Adipose tissue (tissue), 3 donors: ENCODE measurements at regions not wholly inside any gene's neighbourhood (a gene's known extent, or its start where the extent isn't known, plus 50 kb on each side); places are given as distances from the start of the nearest gene placed in this dataset.
"Not testable (repeated sequence)": the region's sequence is repeated elsewhere in the genome, so short reads cannot be mapped to it uniquely, and the experiment has no call there.

Source experiments
- H3K27ac ChIP-seq: one replicate; pipeline ENCODE4 v1.5.1; 2013; ENCODE audit warnings: low read depth, low read length
- WGBS, 3 donors: extraction: QIAGEN DNeasy Blood & Tissue Kit; methylation state at CpG; one replicate each; pipeline ENCODE4 v1.1.7; 2013; 5-methylcytosine and 5-hydroxymethylcytosine counted together
- donor health status: healthy with polysubstance abuse.
- donor health status: Bipolar disorder and iron deficiency.
- donor health status: healthy.

DNA sequence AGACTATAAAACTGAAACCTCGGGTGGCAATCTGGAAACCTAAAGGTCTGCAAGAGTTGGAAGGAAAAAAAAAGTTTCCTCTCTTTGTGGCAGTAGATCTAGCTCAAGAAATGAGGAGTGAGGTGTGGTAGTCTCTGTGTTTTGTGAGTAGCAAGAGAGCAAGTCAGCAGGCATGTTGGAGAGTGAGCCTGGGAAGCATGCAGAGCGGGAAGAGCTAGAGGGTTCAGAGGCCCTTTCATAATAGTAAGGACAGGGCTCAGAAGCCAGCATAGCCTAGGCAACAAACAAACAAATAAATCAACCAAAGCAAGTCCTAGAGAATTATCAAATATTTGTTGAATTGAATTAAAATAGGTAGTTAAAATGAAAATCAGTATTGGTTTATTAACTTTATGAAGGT is 189.7 kb upstream of the CBLB start:
- no peak overlapping the region for H3K27ac ChIP-seq
- 65 to 81% (median 74%) methylated on average over 2 of the region's 2 CpGs for WGBS, 3 donors

DNA sequence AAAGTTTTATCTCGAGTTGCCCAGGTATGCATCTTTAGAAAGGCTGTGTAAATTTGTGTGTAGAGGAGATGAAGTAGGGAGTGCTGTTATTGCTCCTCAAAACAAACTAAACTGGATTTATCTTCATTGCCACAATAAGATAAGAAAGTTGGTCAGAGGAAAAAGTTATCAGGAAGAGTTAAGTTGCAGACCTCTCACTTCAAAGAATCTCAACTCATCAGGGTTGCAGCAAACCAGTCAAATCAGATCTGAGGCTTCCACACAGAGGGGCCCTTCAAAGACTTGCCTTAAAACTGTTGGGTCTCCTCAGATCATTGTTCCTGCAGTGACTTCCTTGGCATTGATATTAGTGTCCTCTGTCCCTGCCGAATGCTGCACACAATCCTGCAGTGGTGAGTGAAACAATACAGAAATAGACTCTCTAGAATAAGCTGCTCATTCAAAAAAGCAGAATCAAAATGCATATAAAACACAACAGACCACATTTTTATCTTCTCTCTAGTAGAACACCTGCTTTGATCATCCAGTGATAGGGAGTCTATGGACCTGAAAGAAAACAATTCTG is 191.2 kb upstream of the CBLB start:
- whole genome bisulfite sequencing, 3 donors, result 27 to 72% (median 69%) methylated on average over 2 of the region's 2 CpGs
- no peak overlapping the region for H3K27ac ChIP-seq

DNA sequence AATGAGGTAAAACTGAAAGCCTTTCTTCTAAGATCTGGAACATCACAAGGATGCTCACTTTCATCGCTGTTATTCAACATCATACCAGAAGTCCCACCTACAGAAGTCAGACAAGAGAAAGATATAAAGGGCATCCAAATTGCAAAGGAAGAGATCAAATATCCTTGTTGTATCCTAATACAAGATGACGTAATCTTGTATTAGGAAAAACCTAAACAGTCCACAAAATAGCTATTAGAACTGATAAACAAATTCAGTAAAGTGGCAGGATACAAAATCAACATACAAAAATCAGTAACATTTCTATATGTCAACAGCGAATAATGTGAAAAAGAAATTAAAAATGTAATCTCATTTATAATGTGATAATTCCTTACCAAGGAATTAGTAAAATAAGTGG is 195.1 kb upstream of the CBLB start:
- WGBS, 3 donors, result 90 to 98% (median 97%) methylated on average over 3 of the region's 3 CpGs
- no peak overlapping the region for H3K27ac ChIP-seq

DNA sequence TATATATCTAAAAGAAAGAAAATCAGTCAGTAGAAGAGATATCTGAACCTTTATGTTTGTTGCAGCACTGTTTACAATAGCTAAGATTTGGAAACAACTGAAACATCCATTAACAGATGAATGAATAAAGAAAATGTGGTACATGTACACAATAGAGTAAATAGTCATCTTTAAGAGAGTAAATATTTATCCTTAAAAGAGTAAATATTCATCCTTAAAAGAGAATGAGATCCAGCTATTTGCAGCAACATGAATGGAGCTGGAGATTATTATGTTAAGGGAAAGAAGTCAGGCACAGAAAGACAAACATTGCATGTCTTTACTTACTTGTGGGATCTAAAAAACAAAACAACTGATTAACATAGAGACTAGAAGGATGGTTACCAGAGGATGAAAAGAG is 197.0 kb upstream of the CBLB start:
- H3K27ac ChIP-seq, result no peak overlapping the region

DNA sequence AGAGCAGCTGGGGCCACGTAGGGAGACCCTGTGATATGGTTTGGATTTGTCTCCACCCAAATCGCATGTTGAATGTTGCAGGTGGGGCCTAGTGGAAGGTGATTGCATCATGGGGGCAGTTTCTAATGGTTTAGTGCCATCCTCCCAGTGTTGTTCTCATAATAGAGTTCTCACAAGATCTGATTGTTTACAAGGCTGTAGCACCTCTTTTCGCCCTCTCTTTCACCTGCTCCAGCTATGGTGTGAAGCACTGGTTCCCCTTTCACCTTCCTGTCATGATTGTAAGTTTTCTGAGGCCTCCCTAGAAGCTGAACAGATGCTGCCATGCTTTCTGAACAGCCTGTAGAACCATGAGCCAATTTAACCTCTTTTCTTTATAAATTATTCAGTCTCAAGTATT is 198.9 kb upstream of the CBLB start:
- 64 to 94% (median 93%) methylated on average over 3 of the region's 3 CpGs for WGBS, 3 donors
- no peak overlapping the region for H3K27ac ChIP-seq

DNA sequence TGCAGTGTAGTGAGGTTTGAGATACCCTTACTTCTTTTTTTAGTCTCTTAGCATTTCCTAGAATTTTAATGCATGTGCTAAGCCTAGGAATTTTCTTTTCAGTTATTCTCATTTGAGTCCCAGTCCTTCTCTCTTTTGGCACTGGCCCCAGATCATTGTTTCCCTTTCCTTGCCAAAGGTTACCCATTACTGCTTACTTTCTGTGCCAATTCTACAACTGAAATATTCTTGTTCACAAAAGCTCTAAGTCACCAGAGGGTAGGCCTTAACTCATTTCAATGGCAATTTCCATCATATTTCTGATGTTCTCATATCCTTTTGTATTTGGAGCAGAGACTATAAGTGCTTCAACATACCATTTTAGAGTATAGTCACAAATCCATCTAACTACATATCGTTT is 199.6 kb upstream of the CBLB start:
- no peak overlapping the region for H3K27ac ChIP-seq
- 41 to 51% (median 49%) methylated on average over 1 of the region's 1 CpG for WGBS, 3 donors

DNA sequence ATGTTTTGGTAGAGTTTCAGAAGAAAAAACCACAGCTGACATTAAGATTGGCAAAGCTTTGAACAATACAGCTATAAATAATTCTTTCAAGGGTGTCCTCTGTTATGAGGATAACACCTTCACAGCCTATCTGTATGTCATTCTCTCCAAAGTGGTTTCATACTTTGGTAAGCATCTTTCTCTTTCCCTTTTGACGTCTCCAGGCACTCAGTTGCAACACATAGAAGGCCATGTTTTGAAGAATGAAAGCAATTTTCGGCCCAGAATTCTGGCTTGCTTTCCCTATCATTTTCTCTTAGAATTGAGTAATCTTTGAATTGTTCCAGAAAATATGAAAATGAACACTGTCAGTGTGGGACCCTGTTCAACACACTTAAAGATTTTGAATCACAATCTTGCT is 200.0 kb upstream of the CBLB start:
- WGBS, 3 donors, result 46 to 68% (median 48%) methylated on average over 2 of the region's 2 CpGs
- no peak overlapping the region for H3K27ac ChIP-seq

DNA sequence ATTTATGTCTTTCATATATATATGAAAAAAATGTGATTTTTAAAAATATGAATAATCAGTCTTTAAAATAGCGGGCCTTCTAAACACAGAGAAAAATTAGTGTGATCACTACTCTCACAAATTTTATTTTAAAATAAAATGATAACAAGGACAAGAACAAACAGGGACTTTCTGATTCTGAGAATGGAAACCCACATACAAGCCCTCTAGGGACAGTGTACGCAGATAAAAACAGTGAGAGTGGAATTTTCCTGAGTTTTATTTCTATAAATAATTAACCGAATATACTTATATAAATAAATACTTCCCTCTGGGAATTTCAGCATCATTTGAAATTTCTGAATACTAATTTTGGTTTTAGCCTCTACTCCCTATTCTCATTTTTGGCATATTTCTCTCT is 201.4 kb upstream of the CBLB start:
- 70 to 75% (median 71%) methylated on average over 3 of the region's 3 CpGs for WGBS, 3 donors

DNA sequence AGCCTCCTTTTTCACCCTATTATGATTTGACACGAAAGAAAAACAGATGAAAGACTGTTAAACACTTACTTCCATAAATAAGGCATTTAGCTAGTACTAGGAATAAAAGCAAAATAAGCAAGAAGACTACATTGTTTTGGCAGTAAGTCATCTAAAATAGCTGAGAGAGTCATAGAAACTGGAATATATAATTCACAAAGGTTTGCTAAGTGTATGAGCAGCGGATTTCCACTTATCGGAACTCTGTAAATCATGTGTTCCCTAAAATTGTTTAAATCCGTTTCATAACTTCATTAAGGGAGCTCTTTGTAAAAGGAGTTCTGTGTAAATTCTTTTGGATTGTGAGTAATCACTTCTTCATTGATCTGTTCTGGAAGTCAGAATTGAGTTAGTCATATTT is 202.5 kb upstream of the CBLB start:
- no peak overlapping the region for H3K27ac ChIP-seq
- 65 to 89% (median 74%) methylated on average over 4 of the region's 4 CpGs for WGBS, 3 donors

More for the DNA sequence above, 201.4 kb upstream of the CBLB start:
- H3K27ac ChIP-seq, result no peak overlapping the region

DNA sequence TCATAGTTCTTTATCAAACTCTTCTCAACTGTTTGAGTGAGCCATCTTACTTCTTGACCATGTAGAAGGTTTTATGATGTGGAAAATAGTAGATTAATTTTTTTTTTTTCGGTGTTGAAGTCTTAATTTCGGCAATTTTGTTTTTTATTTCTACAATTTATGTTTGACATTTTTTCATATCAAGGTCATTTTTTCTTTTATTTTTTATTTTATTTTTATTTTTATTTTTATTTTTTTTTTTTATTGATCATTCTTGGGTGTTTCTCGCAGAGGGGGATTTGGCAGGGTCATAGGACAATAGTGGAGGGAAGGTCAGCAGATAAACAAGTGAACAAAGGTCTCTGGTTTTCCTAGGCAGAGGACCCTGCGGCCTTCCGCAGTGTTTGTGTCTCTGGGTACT is 203.8 kb upstream of the CBLB start:
- not testable (repeated sequence) for H3K27ac ChIP-seq
- WGBS, 3 donors, result 90 to 98% (median 95%) methylated on average over 3 of the region's 5 CpGs

DNA sequence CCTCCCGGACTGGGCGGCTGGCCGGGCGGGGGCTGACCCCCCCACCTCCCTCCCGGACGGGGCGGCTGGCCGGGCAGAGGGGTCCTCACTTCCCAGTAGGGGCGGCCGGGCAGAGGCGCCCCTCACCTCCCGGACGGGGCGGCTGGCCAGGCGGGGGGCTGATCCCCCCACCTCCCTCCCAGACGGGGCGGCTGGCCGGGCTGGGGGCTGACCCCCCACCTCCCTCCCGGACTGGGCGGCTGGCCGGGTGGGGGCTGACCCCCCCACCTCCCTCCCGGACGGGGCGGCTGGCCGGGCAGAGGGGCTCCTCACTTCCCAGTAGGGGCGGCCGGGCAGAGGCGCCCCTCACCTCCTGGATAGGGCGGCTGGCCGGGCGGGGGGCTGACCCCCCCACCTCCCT is 205.0 kb upstream of the CBLB start:
- not testable (repeated sequence) for H3K27ac ChIP-seq
- 95% methylated on average over 3 to 18 of the region's 31 CpGs; no CpG with 5 or more reads in 1 of the 3 donors for WGBS, 3 donors

DNA sequence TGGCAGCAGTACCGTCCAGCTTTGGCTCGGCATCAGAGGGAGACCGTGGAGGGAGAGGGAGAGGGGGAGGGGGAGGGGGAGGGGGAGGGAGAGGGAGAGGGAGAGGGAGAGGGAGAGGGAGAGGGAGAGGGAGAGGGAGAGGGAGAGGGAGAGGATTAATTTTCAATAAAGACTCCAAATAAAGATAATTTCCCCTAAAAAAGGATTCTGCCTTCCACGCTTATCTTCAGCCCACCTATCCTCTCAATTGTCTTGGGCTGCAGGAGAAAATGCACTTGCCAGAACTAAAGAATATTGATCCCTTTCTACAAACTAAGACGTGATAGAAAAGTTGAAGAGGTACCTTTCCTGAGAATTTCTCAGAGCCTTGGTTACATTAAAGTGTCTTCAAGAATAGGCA is 206.9 kb upstream of the CBLB start:
- H3K27ac ChIP-seq, result not testable (repeated sequence)
- 91 to 96% (median 94%) methylated on average over 2 of the region's 5 CpGs for WGBS, 3 donors

DNA sequence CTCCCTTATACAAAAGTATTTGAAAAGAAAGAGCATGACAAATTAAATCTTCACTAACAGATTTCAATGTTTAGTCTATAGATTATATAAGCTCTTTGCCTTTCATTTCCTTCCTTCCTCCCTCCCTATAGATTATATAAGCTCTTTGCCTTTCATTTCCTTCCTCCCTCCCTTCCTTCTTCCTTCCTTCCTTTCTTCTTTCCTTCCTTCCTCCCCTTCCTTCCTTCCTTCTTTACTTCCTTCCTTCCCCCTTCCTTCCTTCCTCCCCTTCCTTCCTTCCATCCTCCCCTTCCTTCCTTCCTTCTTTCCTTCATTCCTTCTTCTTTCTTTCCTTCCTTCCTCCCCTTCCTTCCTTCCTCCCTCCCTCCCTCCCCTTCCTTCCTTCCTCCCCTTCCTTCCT is 209.8 kb upstream of the CBLB start:
- no peak overlapping the region for H3K27ac ChIP-seq

DNA sequence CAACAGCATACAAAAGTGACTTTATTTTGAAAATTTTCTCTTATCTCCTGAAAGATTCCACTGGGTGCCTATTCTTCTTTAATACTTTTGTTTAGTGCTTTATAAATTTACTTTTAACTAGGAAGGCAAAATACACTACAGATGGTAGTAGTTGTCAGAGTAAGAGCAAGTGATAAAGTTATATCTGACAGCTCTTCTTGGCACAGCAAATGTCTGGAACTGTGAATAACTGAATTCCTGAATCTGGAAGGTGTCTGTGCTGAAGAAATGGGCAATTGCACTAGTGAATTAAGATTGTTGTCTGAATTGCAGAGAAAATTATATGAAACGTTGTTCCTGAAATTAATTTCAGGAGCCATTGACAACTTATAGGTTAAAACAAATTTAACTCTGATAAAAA is 213.8 kb upstream of the CBLB start:
- WGBS, 3 donors, result 24 to 71% (median 67%) methylated on average over 1 of the region's 1 CpG
- no peak overlapping the region for H3K27ac ChIP-seq

DNA sequence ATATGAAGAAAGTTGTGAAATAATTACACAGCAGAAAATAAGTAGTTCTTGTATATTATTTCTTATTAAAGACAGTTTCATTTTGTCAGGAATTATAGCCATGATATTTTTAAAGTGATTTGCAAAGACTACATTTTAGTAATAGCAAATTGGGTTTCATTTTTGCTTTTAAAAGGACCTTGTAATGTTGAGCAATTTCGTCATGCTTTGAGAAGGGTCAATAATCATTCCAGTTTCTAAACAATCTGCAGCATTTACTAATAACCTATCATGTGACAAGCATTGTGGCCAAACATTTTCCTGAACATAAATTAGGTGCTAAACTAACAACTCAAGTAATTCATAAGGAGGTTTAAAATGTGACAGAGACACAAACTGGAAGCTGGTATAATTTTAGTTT is 214.4 kb upstream of the CBLB start:
- 32 to 68% (median 61%) methylated on average over 1 of the region's 1 CpG for WGBS, 3 donors
- H3K27ac ChIP-seq, result no peak overlapping the region

DNA sequence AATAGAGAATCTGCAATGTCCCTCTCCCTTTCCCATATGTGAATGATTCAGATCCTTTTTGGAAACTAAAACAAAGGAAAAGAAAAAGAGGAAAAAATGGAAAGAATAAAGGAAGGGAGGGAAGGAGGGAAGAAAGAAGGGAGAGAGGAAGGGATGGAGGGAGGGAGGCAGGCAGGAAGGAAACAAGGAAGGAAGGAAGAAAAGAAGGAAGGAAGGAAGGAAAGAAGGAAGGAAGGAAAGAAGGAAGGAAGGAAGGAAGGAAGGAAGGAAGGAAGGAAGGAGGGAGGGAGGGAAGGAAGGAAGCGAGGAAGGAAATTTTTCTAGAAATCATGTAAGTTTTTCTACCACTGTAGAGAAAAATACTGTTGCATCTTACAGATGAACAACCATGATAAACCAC is 215.0 kb upstream of the CBLB start:
- 69 to 93% (median 86%) methylated on average over 1 of the region's 1 CpG for whole genome bisulfite sequencing, 3 donors
- H3K27ac ChIP-seq, result no peak overlapping the region

DNA sequence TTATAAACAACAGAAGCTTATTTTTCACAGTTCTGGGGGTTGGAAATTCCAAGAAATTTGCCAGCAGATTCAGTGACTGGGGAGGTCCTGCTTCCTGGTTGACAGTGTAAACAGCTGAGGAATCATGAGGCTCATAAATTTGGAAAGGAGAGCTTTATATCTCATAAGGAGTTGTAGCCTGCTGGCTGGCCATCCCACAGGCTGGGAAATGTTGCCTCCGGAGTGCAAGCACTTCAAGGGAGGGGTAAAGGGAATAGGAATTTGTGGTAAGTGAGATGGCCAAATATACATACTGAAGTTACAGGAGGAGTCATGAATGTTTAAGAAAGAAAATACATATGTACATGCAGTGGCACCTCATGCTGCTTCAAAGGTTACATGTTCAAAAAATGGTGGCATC is 217.2 kb upstream of the CBLB start:
- 54 to 78% (median 60%) methylated on average over 1 of the region's 1 CpG for WGBS, 3 donors
- no peak overlapping the region for H3K27ac ChIP-seq

DNA sequence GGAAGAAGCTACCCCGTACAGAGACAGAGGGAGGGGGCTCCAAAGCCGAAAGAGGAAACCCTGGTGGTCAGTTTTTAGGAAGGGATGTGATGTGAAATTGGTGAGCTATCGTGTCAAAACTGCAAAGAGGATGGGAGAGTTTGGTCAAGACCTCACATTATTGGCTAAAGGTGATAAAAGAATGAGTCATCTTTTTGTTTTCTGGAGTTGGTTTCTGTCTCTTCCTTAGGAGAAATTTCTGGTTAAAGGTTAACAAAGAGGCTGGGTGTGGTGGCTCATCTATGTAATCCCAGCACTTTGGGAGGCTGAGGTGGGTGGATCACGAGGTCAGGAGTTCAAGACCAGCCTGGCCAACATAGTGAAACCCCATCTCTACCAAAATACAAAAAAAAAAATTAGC is 217.8 kb upstream of the CBLB start:
- WGBS, 3 donors, result 65 to 79% (median 74%) methylated on average over 4 of the region's 4 CpGs
- no peak overlapping the region for H3K27ac ChIP-seq

DNA sequence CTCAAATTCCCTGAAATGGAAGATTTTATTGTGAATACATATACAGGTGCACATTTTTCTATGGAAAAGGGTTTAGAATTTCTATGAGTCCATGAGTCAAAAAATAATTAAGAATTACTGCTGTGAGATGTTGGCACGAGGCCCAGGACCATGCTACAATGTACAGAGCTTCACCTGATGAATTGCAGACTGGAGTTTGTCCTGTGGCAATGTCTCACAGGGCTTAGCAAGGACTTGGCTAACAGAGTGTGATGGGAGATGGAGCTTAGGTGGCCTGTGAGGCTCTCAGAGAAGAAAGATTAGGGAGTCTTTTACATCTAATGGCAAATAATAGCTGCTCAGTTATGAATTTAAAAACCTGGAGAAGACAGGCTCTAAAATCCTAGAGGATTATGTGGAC is 219.5 kb upstream of the CBLB start:
- 38 to 67% (median 63%) methylated on average over 1 of the region's 1 CpG for WGBS, 3 donors
- H3K27ac ChIP-seq, result no peak overlapping the region

DNA sequence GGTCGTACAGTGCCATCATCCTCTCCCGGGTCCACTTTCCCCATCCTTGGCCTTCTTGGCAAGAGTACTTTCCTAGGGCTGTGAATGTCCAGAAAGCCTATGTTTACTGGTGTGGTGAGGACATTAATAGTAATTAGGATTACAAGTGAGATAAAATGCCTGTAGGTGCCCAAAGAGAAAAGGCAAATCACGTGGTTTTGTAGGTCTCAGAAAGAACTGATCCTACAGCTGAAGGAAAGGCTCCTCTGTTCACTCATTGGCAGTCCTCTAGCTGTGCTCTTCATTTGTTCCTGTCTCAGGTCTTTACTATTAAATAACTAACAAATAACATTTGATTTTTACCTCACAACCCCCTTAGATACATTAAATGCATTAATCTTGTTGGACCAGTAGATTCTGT is 220.1 kb upstream of the CBLB start:
- 53 to 95% (median 77%) methylated on average over 3 of the region's 3 CpGs for WGBS, 3 donors
- H3K27ac ChIP-seq, result no peak overlapping the region

DNA sequence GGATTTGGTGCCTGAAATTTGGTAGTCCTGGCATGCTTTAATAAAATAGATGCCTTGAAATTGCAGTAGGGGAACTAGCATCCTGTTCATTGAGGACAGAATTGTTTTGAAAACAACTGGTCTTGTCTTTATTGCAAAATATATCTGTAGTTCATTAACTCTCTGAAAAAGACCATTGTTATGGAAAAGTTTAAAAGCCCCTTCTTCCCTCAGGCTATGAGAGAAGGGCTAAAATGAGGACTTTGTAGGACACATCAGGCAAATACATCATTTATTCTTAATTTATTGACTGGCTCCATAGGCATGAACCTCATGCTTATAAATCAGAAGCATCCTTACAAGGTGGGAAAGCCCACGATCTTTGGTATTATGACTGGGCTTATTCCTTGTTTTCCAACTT is 221.0 kb upstream of the CBLB start:
- WGBS, 3 donors, result 77 to 97% (median 95%) methylated on average over 1 of the region's 1 CpG
- H3K27ac ChIP-seq, result no peak overlapping the region
